ENCODE measurements at regions not wholly inside any gene's neighbourhood (a gene's known extent, or its start where the extent isn't known, plus 50 kb on each side); places are given as distances from the start of the nearest gene placed in this dataset.

DNA sequence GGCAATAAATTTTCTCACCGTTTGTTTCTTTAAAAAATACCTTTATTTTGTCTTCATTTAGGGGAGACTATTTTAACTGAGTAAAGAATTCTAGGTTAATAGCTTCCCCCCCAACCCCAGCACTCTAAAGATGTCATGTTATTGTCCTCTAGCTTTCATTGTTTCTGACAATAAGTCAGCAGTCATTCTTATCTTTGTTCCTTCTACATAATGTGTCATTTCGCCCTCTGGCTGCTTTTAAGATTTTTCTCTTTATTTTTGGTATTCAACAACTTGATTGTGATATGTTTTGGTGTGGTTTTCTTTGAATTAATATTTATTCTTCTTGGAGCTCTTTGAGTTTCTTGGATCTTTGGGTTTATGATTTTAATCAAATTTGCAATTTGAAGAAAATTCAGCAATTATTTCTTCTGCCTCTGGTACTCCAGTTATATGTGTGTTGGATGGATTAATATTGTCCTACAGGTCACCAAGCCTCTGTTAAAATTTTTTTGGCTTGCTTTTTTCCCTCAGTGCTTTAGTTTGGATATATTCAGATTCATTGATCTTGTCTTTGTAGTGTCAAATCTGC lies 64.6 kb upstream of the ELN start:
- TF ChIP-seq ZNF260 (CRISPR knock-in tag; IDR thresholded peaks at IDR 0.05; ENCODE audit: borderline replicate concordance, low read depth), result no peak
- no peak for TF ChIP-seq SUZ12 (IDR thresholded peaks at IDR 0.05; ENCODE audit: low read depth, low read length)
- no peak for TF ChIP-seq RAD21 (CRISPR knock-in tag; IDR thresholded peaks at IDR 0.05)
- no peak for TF ChIP-seq EP300 (IDR thresholded peaks at IDR 0.05; ENCODE audit: low read depth in 2 of 2, low read length in 2 of 2)
- TF ChIP-seq EP300 (CRISPR knock-in tag; IDR thresholded peaks at IDR 0.05; ENCODE audit: borderline replicate concordance), result no peak
- no peak for TF ChIP-seq FOXA3 (CRISPR knock-in tag; IDR thresholded peaks at IDR 0.05)
- TF ChIP-seq RBFOX2 (IDR thresholded peaks at IDR 0.05; ENCODE audit: low read depth, low read length), result no peak
- TF ChIP-seq, protein P1, sequence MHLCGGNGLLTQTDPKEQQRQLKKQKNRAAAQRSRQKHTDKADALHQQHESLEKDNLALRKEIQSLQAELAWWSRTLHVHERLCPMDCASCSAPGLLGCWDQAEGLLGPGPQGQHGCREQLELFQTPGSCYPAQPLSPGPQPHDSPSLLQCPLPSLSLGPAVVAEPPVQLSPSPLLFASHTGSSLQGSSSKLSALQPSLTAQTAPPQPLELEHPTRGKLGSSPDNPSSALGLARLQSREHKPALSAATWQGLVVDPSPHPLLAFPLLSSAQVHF (CRISPR knock-in tag; IDR thresholded peaks at IDR 0.05), result no peak
- TF ChIP-seq ZNF143 (CRISPR knock-in tag; IDR thresholded peaks at IDR 0.05), result no peak
- TF ChIP-seq NFE2L1 (CRISPR knock-in tag; IDR thresholded peaks at IDR 0.05; ENCODE audit: borderline replicate concordance), result no peak

Data from HepG2 (cell line).